Activated T-cell treated with anti-CD3 and anti-CD28 coated beads, Interleukin-2, amount 50 U/mL, for 24 hours (primary cell): ENCODE measurements at regions not wholly inside any gene's neighbourhood (a gene's known extent, or its start where the extent isn't known, plus 50 kb on each side); places are given as distances from the start of the nearest gene placed in this dataset.
"Not testable (repeated sequence)": the region's sequence is repeated elsewhere in the genome, so short reads cannot be mapped to it uniquely, and the experiment has no call there.

ENCODE experiments used
- DNase-seq: peaks from one replicate; pipeline ENCODE4 v3.0.0-alpha.2; 2020
- H3K27ac Mint-ChIP-seq: 2 replicates; pipeline ENCODE4 v1.8.0; 2020; ENCODE audit warnings: mild to moderate bottlenecking, mixed read lengths
- H3K27me3 Mint-ChIP-seq: 2 replicates; pipeline ENCODE4 v1.8.0; 2020; ENCODE audit warnings: mixed read lengths
- H3K36me3 Mint-ChIP-seq: 2 replicates; pipeline ENCODE4 v1.8.0; 2020; ENCODE audit warnings: low read depth, mixed read lengths
- H3K4me1 Mint-ChIP-seq: 2 replicates; pipeline ENCODE4 v1.8.0; 2020; ENCODE audit warnings: low read depth, mixed read lengths
- H3K4me3 Mint-ChIP-seq: 2 replicates; pipeline ENCODE4 v1.8.0; 2020; ENCODE audit warnings: mild to moderate bottlenecking, moderate library complexity, mixed read lengths
- H3K9me3 Mint-ChIP-seq: 2 replicates; pipeline ENCODE4 v1.8.0; 2020; ENCODE audit warnings: mixed read lengths

GRCh38 chr5:118466418-118466817 lies 521.9 kb downstream of the DTWD2 start:
- no peaks in the 10 kb centered on the region for H3K36me3 Mint-ChIP-seq
- no peak overlapping the region for H3K27ac Mint-ChIP-seq
- H3K9me3 Mint-ChIP-seq: no peaks in the 10 kb centered on the region
- no peaks in the 10 kb centered on the region for H3K27me3 Mint-ChIP-seq
- H3K4me3 Mint-ChIP-seq: no peak overlapping the region
- H3K4me1 Mint-ChIP-seq: no peaks in the 10 kb centered on the region
- DNase-seq: no peak

GRCh38 chr5:118462276-118462675 lies 526.1 kb downstream of the DTWD2 start:
- H3K9me3 Mint-ChIP-seq, H3K4me1 Mint-ChIP-seq, H3K27me3 Mint-ChIP-seq, DNase-seq, H3K4me3 Mint-ChIP-seq, H3K27ac Mint-ChIP-seq, H3K36me3 Mint-ChIP-seq: not testable (repeated sequence)

GRCh38 chr5:118461436-118461835 lies 526.9 kb downstream of the DTWD2 start:
- DNase-seq: no peak
- no peaks in the 10 kb centered on the region for H3K4me1 Mint-ChIP-seq
- no peak overlapping the region for H3K27ac Mint-ChIP-seq
- H3K36me3 Mint-ChIP-seq: no peaks in the 10 kb centered on the region
- no peak overlapping the region for H3K4me3 Mint-ChIP-seq
- no peaks in the 10 kb centered on the region for H3K27me3 Mint-ChIP-seq
- H3K9me3 Mint-ChIP-seq: no peaks in the 10 kb centered on the region

GRCh38 chr5:118459490-118459889 lies 528.9 kb downstream of the DTWD2 start:
- no peak for DNase-seq
- H3K4me3 Mint-ChIP-seq: no peak overlapping the region
- no peaks in the 10 kb centered on the region for H3K9me3 Mint-ChIP-seq
- no peaks in the 10 kb centered on the region for H3K36me3 Mint-ChIP-seq
- no peak overlapping the region for H3K27ac Mint-ChIP-seq
- no peaks in the 10 kb centered on the region for H3K4me1 Mint-ChIP-seq
- H3K27me3 Mint-ChIP-seq: no peaks in the 10 kb centered on the region

- no peaks in the 10 kb centered on the region for H3K27me3 Mint-ChIP-seq
- no peaks in the 10 kb centered on the region for H3K36me3 Mint-ChIP-seq
- no peaks in the 10 kb centered on the region for H3K9me3 Mint-ChIP-seq
Measured at GRCh38 chr5:118456085-118456484, 532.3 kb downstream of the DTWD2 start.

GRCh38 chr5:118451697-118452247 lies 536.6 kb downstream of the DTWD2 start:
- Mint-ChIP-seq H3K27ac (no peak overlapping the region), H3K4me3 (no peak overlapping the region), H3K27me3 (no peaks in the 10 kb centered on the region), H3K9me3 (peaks cover 3% of the 10 kb centered on the region), H3K4me1 (no peaks in the 10 kb centered on the region), H3K36me3 (no peaks in the 10 kb centered on the region)
- no peak for DNase-seq

More at GRCh38 chr5:118456085-118456484, 532.3 kb downstream of the DTWD2 start:
- no peaks in the 10 kb centered on the region for H3K4me1 Mint-ChIP-seq
- DNase-seq: no peak
- no peak overlapping the region for H3K4me3 Mint-ChIP-seq
- H3K27ac Mint-ChIP-seq: no peak overlapping the region

GRCh38 chr5:118450554-118451332 lies 537.6 kb downstream of the DTWD2 start:
- Mint-ChIP-seq H3K9me3 (peaks cover 3% of the 10 kb centered on the region), H3K27me3 (no peaks in the 10 kb centered on the region), H3K36me3 (no peaks in the 10 kb centered on the region), H3K27ac (no peak overlapping the region), H3K4me1 (no peaks in the 10 kb centered on the region), H3K4me3 (no peak overlapping the region)
- DNase-seq: no peak

GRCh38 chr5:118447350-118447749 lies 541.0 kb downstream of the DTWD2 start:
- no peaks in the 10 kb centered on the region for H3K4me1 Mint-ChIP-seq
- no peak for DNase-seq
- peaks cover 3% of the 10 kb centered on the region for H3K9me3 Mint-ChIP-seq
- no peaks in the 10 kb centered on the region for H3K27me3 Mint-ChIP-seq
- no peak overlapping the region for H3K4me3 Mint-ChIP-seq
- no peak overlapping the region for H3K27ac Mint-ChIP-seq
- no peaks in the 10 kb centered on the region for H3K36me3 Mint-ChIP-seq

GRCh38 chr5:118441956-118442355 lies 546.4 kb downstream of the DTWD2 start:
- Mint-ChIP-seq H3K36me3 (no peaks in the 10 kb centered on the region), H3K27me3 (no peaks in the 10 kb centered on the region), H3K4me1 (no peaks in the 10 kb centered on the region), H3K27ac (no peak overlapping the region), H3K4me3 (no peak overlapping the region), H3K9me3 (no peaks in the 10 kb centered on the region)
- no peak for DNase-seq

GRCh38 chr5:118441034-118441433 lies 547.3 kb downstream of the DTWD2 start:
- H3K27me3 Mint-ChIP-seq: no peaks in the 10 kb centered on the region
- no peak overlapping the region for H3K27ac Mint-ChIP-seq
- H3K4me1 Mint-ChIP-seq: no peaks in the 10 kb centered on the region
- DNase-seq: no peak
- no peak overlapping the region for H3K4me3 Mint-ChIP-seq
- no peaks in the 10 kb centered on the region for H3K9me3 Mint-ChIP-seq
- no peaks in the 10 kb centered on the region for H3K36me3 Mint-ChIP-seq

GRCh38 chr5:118440496-118440895 lies 547.9 kb downstream of the DTWD2 start:
- Mint-ChIP-seq H3K27ac (no peak overlapping the region), H3K4me3 (no peak overlapping the region), H3K9me3 (no peaks in the 10 kb centered on the region), H3K4me1 (no peaks in the 10 kb centered on the region), H3K27me3 (no peaks in the 10 kb centered on the region), H3K36me3 (no peaks in the 10 kb centered on the region)
- DNase-seq: no peak

- no peak overlapping the region for H3K27ac Mint-ChIP-seq
- DNase-seq: no peak
- no peaks in the 10 kb centered on the region for H3K36me3 Mint-ChIP-seq
- H3K9me3 Mint-ChIP-seq: no peaks in the 10 kb centered on the region
- H3K27me3 Mint-ChIP-seq: no peaks in the 10 kb centered on the region
- H3K4me3 Mint-ChIP-seq: no peak overlapping the region
- H3K4me1 Mint-ChIP-seq: no peaks in the 10 kb centered on the region
Measured at GRCh38 chr5:118439831-118440230, 548.5 kb downstream of the DTWD2 start.

GRCh38 chr5:118435131-118435530 lies 553.2 kb downstream of the DTWD2 start:
- no peak overlapping the region for H3K4me3 Mint-ChIP-seq
- H3K27me3 Mint-ChIP-seq: no peaks in the 10 kb centered on the region
- H3K9me3 Mint-ChIP-seq: no peaks in the 10 kb centered on the region
- H3K27ac Mint-ChIP-seq: no peak overlapping the region
- H3K4me1 Mint-ChIP-seq: no peaks in the 10 kb centered on the region
- DNase-seq: no peak
- H3K36me3 Mint-ChIP-seq: no peaks in the 10 kb centered on the region

- no peaks in the 10 kb centered on the region for H3K36me3 Mint-ChIP-seq
- no peaks in the 10 kb centered on the region for H3K9me3 Mint-ChIP-seq
- no peak overlapping the region for H3K27ac Mint-ChIP-seq
- H3K27me3 Mint-ChIP-seq: no peaks in the 10 kb centered on the region
- H3K4me1 Mint-ChIP-seq: no peaks in the 10 kb centered on the region
- H3K4me3 Mint-ChIP-seq: no peak overlapping the region
- DNase-seq: no peak
Measured at GRCh38 chr5:118434522-118434921, 553.8 kb downstream of the DTWD2 start.

GRCh38 chr5:118430076-118430475 lies 558.3 kb downstream of the DTWD2 start:
- no peak for DNase-seq
- no peaks in the 10 kb centered on the region for H3K27me3 Mint-ChIP-seq
- H3K9me3 Mint-ChIP-seq: peaks cover 5% of the 10 kb centered on the region
- no peak overlapping the region for H3K4me3 Mint-ChIP-seq
- H3K27ac Mint-ChIP-seq: no peak overlapping the region
- H3K4me1 Mint-ChIP-seq: no peaks in the 10 kb centered on the region
- no peaks in the 10 kb centered on the region for H3K36me3 Mint-ChIP-seq
